ENCODE measurements at regions not wholly inside any gene's neighbourhood (a gene's known extent, or its start where the extent isn't known, plus 50 kb on each side); places are given as distances from the start of the nearest gene placed in this dataset.

- Mint-ChIP-seq H3K4me1 (ENCODE audit: low read depth) (no peaks in the 10 kb centered on the region), H3K27me3 (ENCODE audit: low read depth) (no peaks in the 10 kb centered on the region), H3K36me3 (ENCODE audit: low read depth) (no peaks in the 10 kb centered on the region), H3K4me3 (no peak overlapping the region), H3K9me3 (ENCODE audit: insufficient read depth) (no peaks in the 10 kb centered on the region), H3K27ac (no peak overlapping the region)
- POLR2A ChIA-PET: no interaction called here
- DNase-seq: no peak
- CTCF ChIA-PET: no interaction called here
- no peak for ATAC-seq
These were observed 339.9 kb downstream of the TENT4A start for GRCh38 chr5:7053125-7053524.

- Mint-ChIP-seq H3K27ac (no peak overlapping the region), H3K36me3 (ENCODE audit: low read depth) (no peaks in the 10 kb centered on the region), H3K4me3 (no peak overlapping the region), H3K27me3 (ENCODE audit: low read depth) (no peaks in the 10 kb centered on the region), H3K4me1 (ENCODE audit: low read depth) (no peaks in the 10 kb centered on the region), H3K9me3 (ENCODE audit: insufficient read depth) (no peaks in the 10 kb centered on the region)
- ATAC-seq (no peak), DNase-seq (no peak)
- ChIA-PET CTCF (no interaction called here), POLR2A (no interaction called here)
These were observed 340.4 kb downstream of the TENT4A start for GRCh38 chr5:7053528-7054209.

DNA sequence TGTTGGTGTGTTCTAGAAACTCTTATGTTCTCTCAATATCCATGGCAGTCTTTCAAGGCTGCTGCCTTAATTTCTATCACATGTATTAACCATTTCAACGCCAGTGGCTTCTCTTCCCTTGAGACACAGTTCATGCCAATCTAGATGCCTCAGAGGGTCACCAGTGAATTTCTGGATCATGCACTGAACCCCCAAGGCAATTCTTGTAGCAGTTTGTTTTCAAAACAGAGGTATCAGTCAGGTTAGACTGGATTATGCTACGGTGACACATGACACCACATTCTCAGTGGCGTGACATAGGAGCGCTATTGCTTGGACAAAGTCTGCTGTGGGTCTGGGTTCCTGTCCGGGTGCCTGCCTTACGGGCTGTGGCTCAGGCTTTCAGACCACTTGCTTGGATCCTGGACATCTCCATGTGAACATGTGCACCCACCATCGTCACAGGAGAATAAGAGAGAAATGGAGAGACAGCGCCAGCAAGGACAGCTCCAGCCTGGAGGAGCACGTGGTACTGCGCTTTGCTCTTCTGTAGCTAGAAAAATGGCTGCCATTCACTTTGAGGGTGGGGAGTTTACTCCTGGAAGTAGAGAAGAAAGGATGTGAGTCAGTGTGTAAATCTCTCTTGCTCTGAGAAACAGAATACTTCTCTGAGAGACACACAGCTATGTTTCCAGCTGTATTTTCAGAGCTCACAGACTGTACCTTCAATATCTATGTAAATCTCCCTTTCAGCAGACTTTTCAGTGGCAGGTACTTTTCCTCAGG is 329.3 kb upstream of the ADCY2 start:
- Mint-ChIP-seq H3K27ac (no peak overlapping the region), H3K4me1 (ENCODE audit: low read depth) (no peaks in the 10 kb centered on the region), H3K4me3 (no peak overlapping the region), H3K27me3 (ENCODE audit: low read depth) (no peaks in the 10 kb centered on the region), H3K36me3 (ENCODE audit: low read depth) (no peaks in the 10 kb centered on the region), H3K9me3 (ENCODE audit: insufficient read depth) (no peaks in the 10 kb centered on the region)
- CTCF ChIA-PET: no interaction called here
- ATAC-seq (no peak), DNase-seq (no peak)
- POLR2A ChIA-PET: no interaction called here

GRCh38 chr5:7068156-7068555 is 327.8 kb upstream of the ADCY2 start:
- Mint-ChIP-seq H3K9me3 (ENCODE audit: insufficient read depth) (no peaks in the 10 kb centered on the region), H3K27ac (no peak overlapping the region), H3K4me1 (ENCODE audit: low read depth) (no peaks in the 10 kb centered on the region), H3K27me3 (ENCODE audit: low read depth) (no peaks in the 10 kb centered on the region), H3K36me3 (ENCODE audit: low read depth) (no peaks in the 10 kb centered on the region), H3K4me3 (no peak overlapping the region)
- DNase-seq (no peak), ATAC-seq (no peak)
- ChIA-PET CTCF (no interaction called here), POLR2A (no interaction called here)

GRCh38 chr5:7068899-7069298 is 327.0 kb upstream of the ADCY2 start:
- H3K4me3 Mint-ChIP-seq: no peak overlapping the region
- CTCF ChIA-PET: no interaction called here
- H3K27ac Mint-ChIP-seq: no peak overlapping the region
- no peak for DNase-seq
- no peaks in the 10 kb centered on the region for H3K9me3 Mint-ChIP-seq (ENCODE audit: insufficient read depth)
- H3K27me3 Mint-ChIP-seq (ENCODE audit: low read depth): no peaks in the 10 kb centered on the region
- ATAC-seq: no peak
- POLR2A ChIA-PET: no interaction called here
- H3K4me1 Mint-ChIP-seq (ENCODE audit: low read depth): no peaks in the 10 kb centered on the region
- H3K36me3 Mint-ChIP-seq (ENCODE audit: low read depth): no peaks in the 10 kb centered on the region

GRCh38 chr5:7072188-7072587 is 323.8 kb upstream of the ADCY2 start:
- ATAC-seq: no peak
- ChIA-PET POLR2A (no interaction called here), CTCF (no interaction called here)
- Mint-ChIP-seq H3K27me3 (ENCODE audit: low read depth) (no peaks in the 10 kb centered on the region), H3K9me3 (ENCODE audit: insufficient read depth) (no peaks in the 10 kb centered on the region), H3K4me3 (no peak overlapping the region), H3K27ac (no peak overlapping the region), H3K4me1 (ENCODE audit: low read depth) (no peaks in the 10 kb centered on the region), H3K36me3 (ENCODE audit: low read depth) (no peaks in the 10 kb centered on the region)
- DNase-seq: no peak

- Mint-ChIP-seq H3K9me3 (ENCODE audit: insufficient read depth) (no peaks in the 10 kb centered on the region), H3K4me1 (ENCODE audit: low read depth) (no peaks in the 10 kb centered on the region), H3K27ac (no peak overlapping the region), H3K4me3 (no peak overlapping the region), H3K27me3 (ENCODE audit: low read depth) (no peaks in the 10 kb centered on the region), H3K36me3 (ENCODE audit: low read depth) (no peaks in the 10 kb centered on the region)
- DNase-seq (no peak), ATAC-seq (no peak)
- POLR2A ChIA-PET: no interaction called here
- CTCF ChIA-PET: no interaction called here
These were observed 322.3 kb upstream of the ADCY2 start for GRCh38 chr5:7073666-7074065.

DNA sequence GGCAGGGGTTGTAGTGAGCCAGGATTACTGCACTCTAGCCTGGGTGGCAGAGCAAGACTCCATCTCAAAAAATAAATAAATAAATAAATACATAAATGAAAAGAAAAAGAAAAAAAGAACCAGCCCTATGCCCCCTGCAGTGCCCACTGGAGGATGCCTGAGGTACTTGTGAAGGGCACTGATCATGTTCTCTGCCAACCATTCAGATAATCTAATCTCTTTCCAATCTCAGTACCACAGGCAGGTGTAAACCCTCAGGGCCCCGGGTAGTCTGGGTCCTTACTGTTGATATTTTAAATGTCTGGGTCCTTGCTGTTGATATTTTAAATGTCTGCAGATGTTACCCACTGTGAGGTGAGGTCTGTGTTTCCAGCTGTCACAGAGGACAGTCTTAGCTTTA is 321.8 kb upstream of the ADCY2 start:
- ATAC-seq (no peak), DNase-seq (no peak)
- Mint-ChIP-seq H3K27me3 (ENCODE audit: low read depth) (no peaks in the 10 kb centered on the region), H3K4me3 (no peak overlapping the region), H3K36me3 (ENCODE audit: low read depth) (no peaks in the 10 kb centered on the region), H3K27ac (no peak overlapping the region), H3K9me3 (ENCODE audit: insufficient read depth) (no peaks in the 10 kb centered on the region), H3K4me1 (ENCODE audit: low read depth) (no peaks in the 10 kb centered on the region)
- ChIA-PET POLR2A (no interaction called here), CTCF (no interaction called here)

- DNase-seq: no peak
- CTCF ChIA-PET: no interaction called here
- Mint-ChIP-seq H3K27me3 (ENCODE audit: low read depth) (no peaks in the 10 kb centered on the region), H3K9me3 (ENCODE audit: insufficient read depth) (no peaks in the 10 kb centered on the region), H3K4me3 (no peak overlapping the region), H3K4me1 (ENCODE audit: low read depth) (no peaks in the 10 kb centered on the region), H3K27ac (no peak overlapping the region), H3K36me3 (ENCODE audit: low read depth) (no peaks in the 10 kb centered on the region)
- ATAC-seq: no peak
- POLR2A ChIA-PET: no interaction called here
These were observed 320.5 kb upstream of the ADCY2 start for GRCh38 chr5:7075470-7075869.

GRCh38 chr5:7078101-7078500 is 317.8 kb upstream of the ADCY2 start:
- Mint-ChIP-seq H3K27ac (no peak overlapping the region), H3K27me3 (ENCODE audit: low read depth) (no peaks in the 10 kb centered on the region), H3K4me3 (no peak overlapping the region), H3K36me3 (ENCODE audit: low read depth) (no peaks in the 10 kb centered on the region), H3K4me1 (ENCODE audit: low read depth) (no peaks in the 10 kb centered on the region), H3K9me3 (ENCODE audit: insufficient read depth) (no peaks in the 10 kb centered on the region)
- no peak for DNase-seq
- POLR2A ChIA-PET: no interaction called here
- no peak for ATAC-seq
- CTCF ChIA-PET: no interaction called here

DNA sequence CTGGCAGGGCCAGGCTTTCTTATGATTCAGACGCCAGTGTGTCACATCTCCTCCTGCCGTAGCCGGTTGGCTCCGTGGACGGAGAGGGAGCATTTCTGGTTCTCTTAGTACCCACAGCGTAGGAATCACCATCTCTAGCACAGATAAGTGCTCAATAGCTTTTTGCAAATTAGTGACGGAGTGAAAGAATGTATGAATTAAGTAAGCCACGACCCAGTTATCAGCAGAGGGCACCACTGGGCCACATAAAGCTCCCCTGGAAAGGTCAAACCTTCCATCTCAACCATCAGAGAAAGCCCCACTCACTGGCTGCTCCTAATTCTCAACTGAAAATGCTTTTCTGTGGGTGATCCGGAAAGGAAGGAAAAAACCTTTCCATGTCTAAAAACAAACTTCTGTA is 317.0 kb upstream of the ADCY2 start:
- no peak for ATAC-seq
- no peak for DNase-seq
- H3K27me3 Mint-ChIP-seq (ENCODE audit: low read depth): no peaks in the 10 kb centered on the region
- no peaks in the 10 kb centered on the region for H3K4me1 Mint-ChIP-seq (ENCODE audit: low read depth)
- H3K27ac Mint-ChIP-seq: no peak overlapping the region
- ChIA-PET CTCF (no interaction called here), POLR2A (no interaction called here)
- no peak overlapping the region for H3K4me3 Mint-ChIP-seq
- H3K9me3 Mint-ChIP-seq (ENCODE audit: insufficient read depth): no peaks in the 10 kb centered on the region
- no peaks in the 10 kb centered on the region for H3K36me3 Mint-ChIP-seq (ENCODE audit: low read depth)

DNA sequence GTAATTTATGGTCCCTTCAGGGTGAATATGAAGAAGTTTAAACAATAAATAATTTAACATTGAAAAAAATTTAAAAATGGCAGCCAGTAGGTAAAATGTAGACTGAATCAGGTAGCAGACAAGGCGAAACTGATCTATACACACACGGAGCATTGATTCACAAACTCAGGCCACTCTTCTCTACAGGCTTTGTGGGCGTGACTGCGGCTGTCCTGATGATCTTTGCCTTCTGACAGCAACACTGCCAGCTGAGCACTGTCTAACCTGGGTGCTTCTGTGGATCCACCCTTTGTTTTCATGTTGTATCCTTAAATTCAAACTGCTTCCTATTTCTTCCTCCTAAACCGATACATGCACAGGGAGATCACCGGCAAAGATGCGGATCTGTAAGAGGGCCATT is 315.4 kb upstream of the ADCY2 start:
- DNase-seq (no peak), ATAC-seq (no peak)
- Mint-ChIP-seq H3K27ac (no peak overlapping the region), H3K4me1 (ENCODE audit: low read depth) (no peaks in the 10 kb centered on the region), H3K27me3 (ENCODE audit: low read depth) (no peaks in the 10 kb centered on the region), H3K4me3 (no peak overlapping the region), H3K36me3 (ENCODE audit: low read depth) (no peaks in the 10 kb centered on the region), H3K9me3 (ENCODE audit: insufficient read depth) (no peaks in the 10 kb centered on the region)
- ChIA-PET POLR2A (no interaction called here), CTCF (no interaction called here)

DNA sequence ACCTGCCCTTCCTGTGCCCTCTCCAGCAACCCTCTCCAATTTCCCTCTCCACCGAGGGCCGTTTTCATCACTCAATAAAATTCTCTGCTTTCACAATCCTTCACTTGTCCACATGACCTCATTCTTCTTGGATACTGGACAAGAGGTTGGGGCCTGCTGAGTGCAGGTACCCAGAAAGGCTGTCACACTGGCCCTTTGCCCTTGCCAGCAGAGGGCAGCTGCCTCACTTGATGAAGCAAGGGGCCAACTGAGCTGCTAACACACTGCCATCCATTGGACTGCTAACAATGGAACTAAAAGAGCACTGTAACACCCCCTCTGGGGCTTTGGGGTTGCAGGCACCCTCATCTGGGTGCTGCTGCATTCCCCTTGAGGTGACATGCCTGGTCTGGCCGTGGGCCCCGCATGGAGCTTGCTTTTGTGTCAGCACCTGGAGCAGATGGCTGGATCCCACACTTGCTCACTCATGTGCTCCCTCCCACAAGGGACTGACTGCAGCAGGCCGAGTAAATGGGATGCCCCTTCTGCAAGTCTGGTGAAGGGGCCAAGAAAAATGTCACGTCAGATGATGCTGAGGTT is 308.1 kb upstream of the ADCY2 start:
- H3K27me3 Mint-ChIP-seq (ENCODE audit: low read depth): no peaks in the 10 kb centered on the region
- ATAC-seq: no peak
- CTCF ChIA-PET: no interaction called here
- H3K9me3 Mint-ChIP-seq (ENCODE audit: insufficient read depth): no peaks in the 10 kb centered on the region
- H3K36me3 Mint-ChIP-seq (ENCODE audit: low read depth): no peaks in the 10 kb centered on the region
- H3K4me3 Mint-ChIP-seq: no peak overlapping the region
- no peak for DNase-seq
- H3K4me1 Mint-ChIP-seq (ENCODE audit: low read depth): no peaks in the 10 kb centered on the region
- POLR2A ChIA-PET: no interaction called here
- no peak overlapping the region for H3K27ac Mint-ChIP-seq
